SIG-M5 treated with dmso at 0.1 percent for 504 hours (cell line): ENCODE measurements at regions not wholly inside any gene's neighbourhood (a gene's known extent, or its start where the extent isn't known, plus 50 kb on each side); places are given as distances from the start of the nearest gene placed in this dataset.
A peak's percentile ranks its signal among the peaks of the same experiment; 100 is the strongest.
"Not testable (repeated sequence)": the region's sequence is repeated elsewhere in the genome, so short reads cannot be mapped to it uniquely, and the experiment has no call there.

Source experiments
- DNase-seq: peaks from one replicate; lab custom pipeline; 2025; ENCODE audit not compliant: unreplicated experiment; lab: John Stamatoyannopoulos, UW

DNA sequence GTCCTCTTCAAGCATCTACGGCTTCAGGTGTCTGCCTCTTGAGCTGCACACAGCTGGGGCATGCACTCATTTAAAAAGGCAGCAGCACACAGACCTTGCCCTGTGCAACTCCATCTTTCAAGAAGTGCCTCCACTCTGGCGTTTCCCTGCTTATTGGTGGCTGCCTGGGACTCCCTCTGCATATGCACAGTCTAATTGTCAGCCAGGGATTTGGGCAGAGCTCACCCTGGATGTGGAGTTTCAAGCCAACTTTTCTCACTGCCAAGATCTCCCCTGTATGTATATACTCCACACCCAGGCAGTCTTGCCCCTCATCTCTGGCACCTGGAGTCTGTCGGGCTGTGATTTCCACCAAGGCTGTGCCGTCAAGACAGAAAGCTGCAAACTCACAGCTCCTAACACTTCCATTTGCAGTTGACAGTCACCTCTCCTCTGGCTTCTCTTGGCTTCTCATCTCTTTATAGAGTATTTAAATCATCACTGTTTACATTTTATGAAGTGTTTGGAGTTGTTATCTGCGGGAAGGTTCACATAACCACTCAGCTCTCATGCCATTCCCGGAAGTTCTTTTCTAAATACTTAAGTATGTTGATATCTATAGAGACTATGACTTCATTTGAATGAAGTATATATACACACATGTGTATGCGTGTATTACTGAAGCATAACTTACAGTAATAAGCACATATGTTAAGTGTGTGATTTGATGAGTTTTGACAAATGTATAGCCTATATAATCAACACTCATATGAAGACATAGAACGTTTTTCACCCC is 128.2 kb downstream of the NPIPB11 start:
- not testable (repeated sequence) for DNase-seq

- not testable (repeated sequence) for DNase-seq
Measured at GRCh38 chr16:29276446-29276845, 130.1 kb downstream of the NPIPB11 start.

GRCh38 chr16:29274055-29275035 is 132.2 kb downstream of the NPIPB11 start:
- not testable (repeated sequence) for DNase-seq

- DNase-seq, result not testable (repeated sequence)
Measured at GRCh38 chr16:29273298-29274054, 133.0 kb downstream of the NPIPB11 start.

- DNase-seq, result not testable (repeated sequence)
Measured at GRCh38 chr16:29271721-29272675, 134.5 kb downstream of the NPIPB11 start.

DNA sequence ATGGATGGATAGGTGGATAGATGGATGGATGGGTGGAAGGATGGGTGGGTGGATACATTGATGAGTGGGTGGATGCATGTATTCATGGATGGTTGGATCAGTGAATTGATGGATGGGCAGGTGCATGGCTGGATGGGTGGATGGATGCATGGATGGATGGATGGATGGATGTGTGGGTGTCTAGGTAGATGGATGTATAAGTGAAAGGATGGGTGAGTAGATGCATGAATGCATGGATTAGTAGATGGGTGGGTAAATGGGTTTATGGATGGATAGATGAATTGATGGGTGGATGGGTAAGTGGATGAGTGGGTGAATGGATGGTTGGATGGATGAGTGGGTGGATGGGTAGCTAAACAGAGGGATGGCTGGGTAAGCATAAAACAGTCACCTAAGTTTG is 135.6 kb downstream of the NPIPB11 start:
- not testable (repeated sequence) for DNase-seq

- DNase-seq, result not testable (repeated sequence)
Measured at GRCh38 chr16:29270033-29270432, 136.5 kb downstream of the NPIPB11 start.

DNA sequence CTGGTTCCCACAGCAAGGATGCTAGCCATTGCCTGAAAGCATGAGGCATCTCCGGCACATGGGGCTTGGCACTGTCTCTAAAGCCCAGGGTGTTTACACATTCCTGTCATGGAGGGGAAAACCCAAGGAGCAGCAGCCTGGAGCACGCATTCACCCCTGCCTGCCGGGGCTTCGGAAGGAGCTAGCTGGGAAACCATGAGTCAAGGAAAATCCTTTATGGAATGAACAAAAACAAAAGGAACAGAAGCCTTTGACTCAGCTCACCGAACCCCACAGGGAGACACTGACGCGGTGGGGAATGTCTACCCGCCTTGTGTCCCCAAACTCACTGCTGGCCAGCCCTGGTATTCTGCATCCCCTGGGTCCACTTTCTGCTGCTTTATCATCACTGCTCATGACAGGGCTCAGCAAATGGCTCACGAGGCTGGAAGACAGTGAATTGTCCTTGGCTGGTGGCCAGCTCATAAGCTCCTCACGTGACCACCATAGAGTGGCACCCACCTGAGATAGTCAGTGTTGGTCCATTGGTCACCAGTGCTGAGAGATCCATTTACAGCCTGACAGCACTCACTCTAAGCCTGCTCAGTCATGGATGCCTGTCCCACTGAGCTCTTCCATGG is 137.2 kb downstream of the NPIPB11 start:
- not testable (repeated sequence) for DNase-seq

DNA sequence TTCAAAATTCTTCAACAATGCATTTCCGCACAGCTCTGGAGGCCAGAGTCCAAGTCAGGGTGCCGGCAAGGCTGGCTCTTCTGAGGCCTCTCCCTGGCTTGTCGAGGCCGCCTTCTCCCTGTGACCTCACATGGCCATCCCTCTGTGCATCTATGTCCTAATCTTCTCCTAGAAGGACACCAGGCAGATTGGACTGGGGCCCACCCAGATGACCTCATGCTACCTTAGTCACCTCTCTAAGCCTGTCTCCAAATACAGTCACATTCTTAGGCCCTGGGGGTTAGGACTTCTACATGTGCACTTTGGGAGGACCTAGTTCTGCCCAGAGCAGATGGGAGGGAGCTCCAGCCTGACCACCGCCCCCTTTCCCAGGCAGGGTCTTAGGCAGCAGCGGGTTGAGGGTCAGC is 137.7 kb downstream of the NPIPB11 start:
- DNase-seq, result not testable (repeated sequence)

DNA sequence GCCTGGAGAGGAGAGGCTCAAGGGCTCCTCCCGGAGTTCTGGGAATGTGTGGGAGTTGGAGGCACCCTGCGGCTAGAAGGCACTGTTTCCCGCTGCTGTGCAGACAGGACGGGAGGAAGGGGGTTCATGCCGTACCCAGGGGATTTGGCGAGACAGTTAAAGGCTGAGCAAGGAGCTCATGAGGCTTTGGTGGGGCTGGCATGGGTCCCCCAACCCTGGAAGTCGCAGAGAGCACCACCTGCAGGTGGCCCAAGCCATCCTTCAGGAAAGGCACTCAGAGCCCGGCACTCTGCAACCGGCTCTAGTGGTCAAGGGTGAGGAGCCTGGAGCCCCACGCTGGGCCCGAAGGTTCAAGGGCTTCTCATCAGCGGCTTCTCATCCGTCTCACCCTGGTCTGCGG is 138.2 kb downstream of the NPIPB11 start:
- not testable (repeated sequence) for DNase-seq

DNA sequence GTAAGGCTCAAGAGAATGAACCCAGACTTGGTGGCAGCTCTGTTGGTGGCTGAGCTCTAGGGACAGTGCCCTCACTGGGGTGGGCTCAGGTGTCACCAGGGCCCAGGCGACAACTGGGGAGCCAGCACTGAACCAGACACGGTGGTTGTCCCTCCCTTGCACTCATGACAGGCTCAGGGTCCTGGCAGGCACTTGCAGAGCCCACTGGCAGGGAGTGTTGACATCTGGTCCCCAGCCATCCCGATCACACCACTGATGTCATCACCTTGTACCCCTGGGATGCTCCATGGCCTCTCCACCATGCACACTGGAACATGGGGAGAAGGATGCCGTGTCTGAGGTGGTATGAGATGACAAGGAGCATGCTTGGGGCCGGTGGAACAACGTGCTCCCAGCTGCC is 138.6 kb downstream of the NPIPB11 start:
- not testable (repeated sequence) for DNase-seq

GRCh38 chr16:29267055-29267619 is 139.4 kb downstream of the NPIPB11 start:
- not testable (repeated sequence) for DNase-seq

DNA sequence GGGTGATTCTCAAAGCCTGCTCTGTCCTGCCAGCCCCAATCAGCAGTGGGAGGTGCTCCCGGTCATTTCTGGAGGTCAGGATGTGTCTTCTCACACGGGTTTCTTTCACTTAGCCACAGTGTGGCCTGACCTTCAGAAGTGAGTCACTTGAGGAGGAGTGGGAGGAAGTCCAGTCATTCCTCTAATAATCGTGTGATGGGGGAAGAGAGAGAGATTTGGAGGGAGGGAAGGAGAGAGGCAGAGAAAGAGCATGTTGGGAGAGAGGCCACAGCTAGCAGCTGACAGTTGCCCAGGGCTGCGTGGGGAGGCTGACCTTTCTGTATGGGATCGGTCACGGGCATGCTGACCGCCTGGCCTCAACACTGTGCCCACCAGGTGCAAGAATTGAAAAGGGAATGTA is 139.9 kb downstream of the NPIPB11 start:
- DNase-seq, result not testable (repeated sequence)

GRCh38 chr16:29265255-29265853 is 141.2 kb downstream of the NPIPB11 start:
- peak; percentile 6 for DNase-seq

DNA sequence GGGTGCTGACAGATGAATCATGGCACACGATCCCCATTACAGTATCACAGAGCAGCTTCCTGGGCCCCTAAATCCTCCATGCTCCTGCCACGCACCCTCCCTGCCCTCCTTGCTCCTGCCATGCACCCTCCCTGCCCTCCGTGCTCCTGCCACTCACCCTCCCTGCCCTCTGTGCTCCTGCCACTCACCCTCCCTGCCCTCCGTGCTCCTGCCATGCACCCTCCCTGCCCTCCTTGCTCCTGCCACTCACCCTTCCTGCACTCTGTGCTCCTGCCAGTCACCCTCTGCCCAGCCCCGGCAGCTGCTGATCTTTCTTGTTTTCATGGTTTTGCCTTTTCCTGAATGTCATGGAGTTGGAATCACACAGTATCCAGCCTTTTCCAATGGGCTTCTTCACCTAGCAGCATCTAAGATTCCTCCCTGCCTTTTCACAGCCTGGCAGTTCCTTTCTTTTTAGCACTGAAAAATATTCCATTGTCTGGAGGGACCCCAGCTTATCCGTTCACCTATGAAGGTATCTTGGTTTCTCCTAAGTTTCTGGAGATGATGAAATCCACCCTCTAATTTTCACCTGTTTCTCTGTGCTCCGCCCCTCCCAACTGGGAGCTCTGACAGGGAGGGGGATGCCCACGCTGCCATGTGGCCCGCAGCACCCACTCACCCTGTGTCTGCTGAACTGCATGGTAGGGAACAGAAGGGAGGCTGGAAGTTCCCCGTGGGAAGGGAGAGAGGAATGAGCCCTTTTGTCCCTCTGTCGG is 142.3 kb downstream of the NPIPB11 start:
- DNase-seq, result not testable (repeated sequence)

- not testable (repeated sequence) for DNase-seq
Measured at GRCh38 chr16:29262725-29263124, 143.8 kb downstream of the NPIPB11 start.

DNA sequence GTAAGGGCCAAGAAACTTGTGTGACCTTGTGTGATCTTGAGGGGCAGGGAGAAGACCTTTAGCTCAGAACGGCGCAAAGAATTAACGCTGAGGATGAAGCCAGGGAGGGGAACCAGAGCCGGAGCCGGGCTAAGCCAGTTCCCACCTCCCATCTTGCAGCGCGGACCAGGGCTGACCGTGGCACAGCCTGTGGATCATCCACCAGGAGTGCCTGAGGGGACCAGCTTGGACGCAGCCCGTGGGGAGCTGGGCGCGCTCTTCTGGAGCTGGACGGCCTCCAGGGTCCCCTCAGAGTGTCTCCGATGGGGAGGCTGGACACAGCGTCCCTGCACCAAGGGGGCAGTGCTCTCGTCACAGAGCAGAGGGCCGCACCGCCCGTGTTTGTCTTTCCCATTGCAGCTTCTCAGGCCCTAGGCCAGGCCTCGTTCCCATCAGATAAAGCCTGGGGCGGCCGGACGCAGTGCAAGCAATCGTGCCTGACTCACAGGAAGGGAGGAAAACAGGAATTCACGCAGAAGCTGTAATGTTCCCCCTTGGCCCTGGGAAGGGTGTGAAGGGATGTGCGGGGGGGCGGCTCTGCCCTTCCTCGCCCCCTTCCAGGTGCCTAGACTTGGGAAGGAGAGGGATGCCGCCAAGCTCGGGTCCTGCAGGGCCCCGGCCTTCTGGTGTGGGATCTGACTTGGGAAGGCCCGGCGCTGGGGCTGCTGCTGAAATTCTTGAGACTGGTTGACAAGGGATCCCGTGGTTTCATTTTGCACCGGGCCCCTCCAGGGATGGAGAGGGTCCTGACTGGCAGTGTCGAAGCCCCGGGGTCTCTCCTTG is 144.9 kb downstream of the NPIPB11 start:
- not testable (repeated sequence) for DNase-seq
